ENCODE measurements at regions not wholly inside any gene's neighbourhood (a gene's known extent, or its start where the extent isn't known, plus 50 kb on each side); places are given as distances from the start of the nearest gene placed in this dataset.

GRCh38 chr6:23055523-23055922 is 486.2 kb downstream of the HDGFL1 start:
- Histone ChIP-seq H3K4me2 (no peak overlapping the region), H3K27ac (no peak overlapping the region), H3K4me1 (replicated peaks; ENCODE audit: insufficient read depth) (no peaks in the 10 kb centered on the region), H3K4me3 (no peak overlapping the region), H3K9me3 (ENCODE audit: insufficient read depth, low read depth) (no peaks in the 10 kb centered on the region; the same call in 1 of the 2 replicates), H2AFZ (no peak overlapping the region), H3F3A (ENCODE audit: insufficient read depth, low read depth) (no peaks in the 10 kb centered on the region), H3K27me3 (ENCODE audit: insufficient read depth, low read depth) (no peaks in the 10 kb centered on the region), H4K20me1 (ENCODE audit: insufficient read depth) (no peaks in the 10 kb centered on the region), H3K79me2 (ENCODE audit: low read depth) (no peaks in the 10 kb centered on the region), H3K36me3 (ENCODE audit: low read depth) (no peaks in the 10 kb centered on the region), H3K9me2 (ENCODE audit: insufficient read depth) (no peaks in the 10 kb centered on the region)
- BruUV-seq (replicated peaks), result no TSS peak
- POLR2A ChIA-PET (ENCODE audit: unreplicated experiment), result interaction anchor here (0.6 kb wide), 1 partner anchor 15 kb away, joined by 3 read pairs; no protein-coding TSS in a partner anchor
- CTCF ChIA-PET, result no interaction called here
- intact Hi-C loops (cut with micrococcal nuclease; ENCODE audit: unreplicated experiment), result no loop called here
- no peak for DNase-seq
- no peak for TF ChIP-seq CTCF (conservative IDR thresholded peaks at IDR 0.05)
- TF ChIP-seq EZH2 (IDR thresholded peaks at IDR 0.05; ENCODE audit: low read depth), result no peak

- TF ChIP-seq EZH2 (IDR thresholded peaks at IDR 0.05; ENCODE audit: low read depth), result no peak
- no peak for TF ChIP-seq CTCF (conservative IDR thresholded peaks at IDR 0.05)
- Histone ChIP-seq H3K9me3 (ENCODE audit: insufficient read depth, low read depth) (no peaks in the 10 kb centered on the region), H3K4me1 (replicated peaks; ENCODE audit: insufficient read depth) (no peaks in the 10 kb centered on the region), H2AFZ (no peak overlapping the region), H3K4me2 (no peak overlapping the region), H3K27me3 (ENCODE audit: insufficient read depth, low read depth) (no peaks in the 10 kb centered on the region), H3K79me2 (ENCODE audit: low read depth) (no peaks in the 10 kb centered on the region), H3F3A (ENCODE audit: insufficient read depth, low read depth) (no peaks in the 10 kb centered on the region), H3K4me3 (no peak overlapping the region), H3K36me3 (ENCODE audit: low read depth) (no peaks in the 10 kb centered on the region), H4K20me1 (ENCODE audit: insufficient read depth) (no peaks in the 10 kb centered on the region), H3K9me2 (ENCODE audit: insufficient read depth) (0 out of 2 replicates have a peak, but pooled peaks cover 7% of the 10 kb centered on the region), H3K27ac (no peak overlapping the region)
- ChIA-PET CTCF (no interaction called here), POLR2A (ENCODE audit: unreplicated experiment) (no interaction called here)
- BruUV-seq (replicated peaks), result no TSS peak
- intact Hi-C loops (cut with micrococcal nuclease; ENCODE audit: unreplicated experiment), result no loop called here
- no peak for DNase-seq
These were observed 504.5 kb downstream of the HDGFL1 start for GRCh38 chr6:23073821-23074220.

GRCh38 chr6:23077772-23078171 is 508.4 kb downstream of the HDGFL1 start:
- Histone ChIP-seq H3K27me3 (ENCODE audit: insufficient read depth, low read depth) (no peaks in the 10 kb centered on the region), H3K79me2 (ENCODE audit: low read depth) (no peaks in the 10 kb centered on the region), H3K27ac (no peak overlapping the region), H3K36me3 (ENCODE audit: low read depth) (no peaks in the 10 kb centered on the region), H3F3A (ENCODE audit: insufficient read depth, low read depth) (no peaks in the 10 kb centered on the region), H3K9me3 (ENCODE audit: insufficient read depth, low read depth) (no peaks in the 10 kb centered on the region), H3K9me2 (ENCODE audit: insufficient read depth) (0 out of 2 replicates have a peak, but pooled peaks cover 14% of the 10 kb centered on the region), H4K20me1 (ENCODE audit: insufficient read depth) (no peaks in the 10 kb centered on the region), H3K4me2 (no peak overlapping the region), H3K4me3 (no peak overlapping the region), H3K4me1 (replicated peaks; ENCODE audit: insufficient read depth) (no peaks in the 10 kb centered on the region), H2AFZ (no peak overlapping the region)
- POLR2A ChIA-PET (ENCODE audit: unreplicated experiment), result no interaction called here
- DNase-seq, result no peak
- TF ChIP-seq CTCF (conservative IDR thresholded peaks at IDR 0.05) (no peak), EZH2 (IDR thresholded peaks at IDR 0.05; ENCODE audit: low read depth) (no peak)
- CTCF ChIA-PET, result no interaction called here
- no TSS peak for BruUV-seq (replicated peaks)
- intact Hi-C loops (cut with micrococcal nuclease; ENCODE audit: unreplicated experiment), result no loop called here
